ENCODE measurements at regions not wholly inside any gene's neighbourhood (a gene's known extent, or its start where the extent isn't known, plus 50 kb on each side); places are given as distances from the start of the nearest gene placed in this dataset.
A peak's percentile ranks its signal among the peaks of the same experiment; 100 is the strongest.

- no peak for DNase-seq
These were observed 55.2 kb upstream of the IL12B start for GRCh38 chr5:159385536-159385935.

- no peak for DNase-seq
These were observed 55.9 kb upstream of the IL12B start for GRCh38 chr5:159386028-159386711.

- no peak for DNase-seq
These were observed 62.6 kb upstream of the IL12B start for GRCh38 chr5:159392871-159393270.

DNA sequence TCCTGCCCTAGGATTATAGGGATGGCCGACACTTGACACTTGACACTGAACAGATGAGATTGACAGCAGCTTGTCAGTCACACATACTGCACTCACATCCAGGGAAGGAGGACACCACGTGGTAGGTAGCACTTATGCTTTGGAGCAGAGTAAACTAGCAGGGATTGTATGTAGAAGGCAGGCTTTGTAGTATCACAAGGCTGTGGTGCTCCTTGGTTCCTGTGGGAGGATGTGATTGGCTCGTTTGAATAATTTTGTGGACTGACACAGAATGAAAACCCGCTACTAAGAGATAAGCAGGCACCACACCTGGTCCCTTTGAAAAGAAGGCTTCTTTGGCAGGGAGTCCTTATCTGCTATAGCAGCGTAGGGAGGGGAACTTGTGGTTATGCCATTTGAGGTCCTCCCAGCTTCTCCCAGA, 63.6 kb upstream of the IL12B start:
- no peak for DNase-seq

- DNase-seq: no peak
These were observed 64.9 kb upstream of the IL12B start for GRCh38 chr5:159395202-159395601.

DNA sequence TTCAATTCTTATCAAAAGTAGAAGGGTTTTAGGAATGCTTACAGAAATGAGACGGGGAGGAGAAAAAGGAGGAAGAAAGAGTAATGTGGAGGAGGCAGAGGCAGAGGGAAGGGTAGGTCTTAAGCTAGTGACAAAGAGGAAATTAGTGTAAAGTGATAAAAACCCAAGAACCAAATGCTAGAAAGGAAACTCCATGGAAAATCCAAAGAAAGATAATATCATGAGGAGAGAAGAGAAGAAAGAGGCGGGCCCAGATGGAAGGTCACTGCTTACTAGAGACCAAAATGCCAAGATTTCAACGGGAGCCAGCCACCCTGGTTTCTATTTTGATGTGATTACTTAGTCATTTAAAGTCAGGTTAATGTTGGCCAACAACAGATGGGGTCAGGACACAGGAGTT, 68.6 kb upstream of the IL12B start:
- DNase-seq: no peak

GRCh38 chr5:159400476-159400875, 70.2 kb upstream of the IL12B start:
- no peak for DNase-seq

- DNase-seq: no peak
These were observed 72.0 kb upstream of the IL12B start for GRCh38 chr5:159402311-159402710.

DNA sequence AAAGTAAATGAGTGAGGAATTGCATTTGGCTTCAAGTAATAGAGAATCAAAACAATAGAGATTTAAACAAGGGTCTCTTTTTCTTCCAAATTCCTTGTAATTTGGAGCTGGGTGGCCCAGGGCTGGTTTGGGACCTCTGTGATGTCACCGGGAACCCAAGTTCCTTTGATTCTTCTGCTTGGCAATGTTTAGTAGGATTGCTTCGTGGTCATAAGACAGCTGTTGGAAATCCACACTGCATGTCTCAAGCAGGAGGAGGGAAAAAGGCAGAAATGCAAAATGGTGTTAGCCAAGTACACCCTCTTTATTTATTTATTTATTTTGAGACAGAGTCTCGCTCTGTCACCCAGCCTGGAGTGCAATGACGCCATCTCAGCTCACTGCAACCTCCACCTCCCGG, 72.6 kb upstream of the IL12B start:
- no peak for DNase-seq

DNA sequence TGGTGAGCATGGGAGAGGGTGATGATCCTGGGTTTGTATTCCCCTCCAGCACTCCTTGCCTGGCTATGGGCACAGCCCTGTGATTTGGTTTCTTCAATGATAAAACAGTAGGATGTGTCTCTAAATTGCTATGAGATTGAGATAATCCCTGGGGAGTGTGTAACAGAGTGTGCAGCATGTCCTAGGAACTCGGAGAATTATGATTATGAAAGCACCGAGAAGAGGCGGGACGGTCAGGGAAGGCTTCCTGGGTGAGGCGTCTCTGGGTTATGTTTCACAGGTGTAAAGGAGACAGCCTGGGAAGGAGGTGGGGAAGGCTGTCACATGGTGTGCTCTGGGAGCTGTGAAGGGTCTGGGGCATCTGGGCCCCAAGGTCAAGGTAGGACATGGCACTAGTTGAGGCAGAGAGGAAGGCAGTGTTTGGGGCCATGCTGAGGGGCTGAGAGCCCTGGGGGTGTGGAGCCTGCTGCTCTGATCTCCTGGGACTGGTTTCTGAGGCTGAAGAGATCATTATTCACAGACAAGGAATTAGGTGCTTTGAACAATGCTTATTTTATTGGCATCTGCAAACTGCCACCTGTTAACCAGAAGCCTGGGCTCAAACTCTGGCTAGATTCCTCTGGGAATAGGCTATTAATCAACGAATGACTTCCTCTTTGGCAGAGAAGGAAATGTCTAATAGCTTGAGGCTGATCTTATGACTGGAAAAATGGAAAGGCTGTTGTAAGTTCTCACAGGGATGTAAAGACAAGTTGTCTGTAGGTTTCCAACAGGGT, 73.8 kb upstream of the IL12B start:
- no peak for DNase-seq

DNA sequence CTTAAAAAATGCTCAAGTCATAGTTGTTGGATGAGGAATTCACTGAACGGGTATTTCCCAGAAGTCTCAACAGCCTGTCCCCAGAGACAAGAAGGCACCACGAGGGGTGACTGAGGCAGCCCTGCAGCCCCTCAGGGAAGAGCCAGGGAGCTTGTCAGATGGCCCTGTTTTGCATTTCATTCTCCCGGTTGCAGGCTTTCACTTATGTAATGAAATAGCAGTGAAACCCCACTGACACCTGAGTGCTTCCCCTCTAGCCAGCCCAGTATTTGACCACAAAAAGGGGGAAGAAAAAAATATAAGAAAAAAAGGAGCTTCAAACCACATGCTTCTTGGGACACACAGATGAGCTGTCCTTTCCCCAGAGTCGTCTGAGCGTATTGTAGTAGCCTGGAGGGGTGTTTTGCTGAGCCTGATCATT, 75.3 kb upstream of the IL12B start:
- DNase-seq: no peak

DNA sequence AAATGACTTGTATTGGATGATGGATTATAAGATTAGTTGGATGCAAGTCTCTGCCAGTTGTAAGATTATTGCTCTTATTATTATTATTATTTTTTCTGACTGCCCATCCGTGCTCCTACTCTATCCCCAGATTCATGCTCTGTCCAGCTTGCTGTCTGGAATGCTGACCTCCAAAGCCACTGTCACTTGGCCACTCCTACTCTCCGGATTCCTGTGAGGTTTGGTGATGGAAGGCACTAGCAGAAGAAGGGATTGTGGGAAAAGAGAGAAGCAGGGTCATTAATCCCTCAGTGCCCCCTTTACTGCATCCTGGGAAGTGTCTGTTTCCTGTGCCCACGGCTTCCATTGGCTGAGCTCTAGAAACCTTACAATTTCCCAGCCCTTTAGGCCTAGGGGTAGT, 76.3 kb upstream of the IL12B start:
- no peak for DNase-seq

DNA sequence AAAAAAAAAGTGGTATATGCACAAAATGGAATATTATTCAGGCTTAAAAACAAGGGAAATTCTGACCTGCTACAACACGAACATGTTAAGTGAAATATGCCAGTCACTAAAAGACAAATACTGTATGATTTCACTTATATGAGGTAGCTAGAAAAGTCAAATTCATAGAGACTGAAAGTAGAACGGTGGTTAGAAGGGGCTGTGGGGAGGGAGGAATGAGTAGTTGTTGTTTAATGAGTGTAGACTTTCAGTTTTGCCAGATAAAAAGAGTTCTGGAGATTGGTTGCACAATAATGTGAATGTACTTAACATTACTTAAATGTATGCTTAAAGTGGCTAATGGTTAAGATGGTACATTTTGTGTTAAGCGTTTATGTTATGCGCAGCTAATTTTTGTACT, 79.5 kb upstream of the IL12B start:
- peak; percentile 83 for DNase-seq

GRCh38 chr5:159410480-159410879, 80.2 kb upstream of the IL12B start:
- DNase-seq: no peak

DNA sequence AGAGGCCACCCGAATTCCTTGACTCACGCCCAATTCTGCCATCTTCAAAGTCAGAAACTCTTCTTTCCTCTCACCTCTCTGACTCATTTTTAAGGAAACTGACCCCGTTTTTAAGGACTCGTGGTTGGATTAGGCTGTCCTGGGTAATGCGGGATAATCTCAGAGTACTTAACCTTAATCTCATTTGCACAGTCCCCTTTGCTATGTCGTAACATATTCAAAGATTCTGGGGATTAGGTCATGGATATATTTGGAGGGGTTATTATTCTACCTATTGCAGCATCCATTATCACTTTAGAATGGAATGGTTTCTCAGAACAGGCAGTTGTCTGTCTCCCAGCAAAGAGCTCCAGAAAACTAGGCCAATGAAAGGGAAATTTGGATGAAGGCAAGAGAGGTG, 80.8 kb upstream of the IL12B start:
- DNase-seq: no peak

DNA sequence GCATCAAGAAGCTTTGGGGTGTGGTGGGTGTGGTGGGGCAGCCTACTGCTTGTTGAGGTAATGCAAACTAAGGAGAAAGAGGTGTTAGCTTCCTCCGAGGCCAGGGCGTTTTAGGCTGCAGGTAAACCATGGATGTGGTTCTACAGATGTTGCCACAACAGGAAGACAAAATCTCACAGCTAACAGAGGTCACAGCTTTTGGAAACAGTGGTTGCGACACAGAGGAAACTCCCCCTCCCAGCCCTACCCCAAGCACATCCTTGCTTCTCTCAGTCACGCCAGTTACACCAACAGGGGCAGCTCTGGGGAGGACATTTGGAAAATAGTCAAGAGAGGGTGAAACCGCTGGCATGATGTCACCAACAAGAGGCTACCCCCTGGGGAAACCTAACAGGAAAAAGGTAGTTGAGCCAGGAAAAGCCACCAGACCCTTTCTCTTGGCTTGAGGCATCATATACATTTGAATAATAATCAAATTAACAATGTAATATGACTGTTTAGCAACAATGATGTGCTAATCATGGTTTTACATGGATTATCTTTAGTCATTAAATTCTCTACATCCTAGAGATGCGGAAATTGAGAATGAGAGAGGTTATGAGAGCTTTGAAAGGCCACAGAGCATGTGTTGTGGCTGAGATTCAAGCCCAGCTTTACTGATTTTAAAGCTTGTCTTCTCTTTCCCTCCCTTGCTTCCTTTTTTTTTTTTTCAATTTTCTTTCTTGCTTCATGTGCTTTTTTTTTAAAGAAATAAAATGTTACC, 82.2 kb upstream of the IL12B start:
- peak; percentile 88 for DNase-seq

- DNase-seq: no peak
These were observed 83.7 kb upstream of the IL12B start for GRCh38 chr5:159414021-159414420.

GRCh38 chr5:159415301-159415937, 85.1 kb upstream of the IL12B start:
- DNase-seq: no peak

GRCh38 chr5:159416438-159416837, 86.2 kb upstream of the IL12B start:
- DNase-seq: no peak

DNA sequence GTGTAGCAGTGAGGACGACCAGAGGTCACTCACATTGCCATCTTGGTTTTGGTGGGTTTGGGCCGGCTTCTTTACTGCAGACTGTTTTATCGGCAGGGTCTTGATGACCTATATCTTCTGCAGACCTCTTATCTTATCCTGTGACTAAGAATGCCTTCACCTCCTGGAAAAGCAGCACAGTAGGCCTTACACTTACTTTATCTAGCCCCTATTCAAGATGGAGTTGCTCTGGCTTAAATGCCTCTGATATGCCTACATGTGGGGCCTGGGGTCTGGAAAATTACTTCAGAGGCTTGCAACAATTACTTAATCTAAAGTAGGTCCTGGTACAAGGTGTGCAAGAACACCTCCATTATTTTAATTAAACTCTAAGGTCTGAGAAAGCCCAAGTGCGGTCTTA, 86.9 kb upstream of the IL12B start:
- no peak for DNase-seq

DNA sequence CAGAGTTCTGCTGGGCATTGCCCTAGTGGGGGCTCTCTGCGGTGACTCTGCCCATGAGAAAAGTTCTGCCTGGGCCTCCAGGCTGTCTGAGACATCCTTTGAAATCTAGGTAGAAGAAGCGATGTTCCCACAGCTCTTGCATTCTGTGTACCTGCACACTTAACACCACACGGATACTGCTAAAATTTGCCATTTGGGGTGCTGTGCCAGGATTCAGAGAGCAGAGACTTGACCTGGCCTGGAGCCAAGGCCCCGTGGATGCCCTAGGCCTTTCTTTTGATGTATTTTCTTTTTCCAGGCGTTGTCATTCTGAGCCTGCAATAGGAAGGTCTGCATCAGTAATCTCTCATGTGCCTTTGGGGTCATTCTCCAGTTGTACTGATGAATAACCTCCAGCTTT, 89.3 kb upstream of the IL12B start:
- no peak for DNase-seq

GRCh38 chr5:159420940-159421339, 90.7 kb upstream of the IL12B start:
- DNase-seq: no peak

DNA sequence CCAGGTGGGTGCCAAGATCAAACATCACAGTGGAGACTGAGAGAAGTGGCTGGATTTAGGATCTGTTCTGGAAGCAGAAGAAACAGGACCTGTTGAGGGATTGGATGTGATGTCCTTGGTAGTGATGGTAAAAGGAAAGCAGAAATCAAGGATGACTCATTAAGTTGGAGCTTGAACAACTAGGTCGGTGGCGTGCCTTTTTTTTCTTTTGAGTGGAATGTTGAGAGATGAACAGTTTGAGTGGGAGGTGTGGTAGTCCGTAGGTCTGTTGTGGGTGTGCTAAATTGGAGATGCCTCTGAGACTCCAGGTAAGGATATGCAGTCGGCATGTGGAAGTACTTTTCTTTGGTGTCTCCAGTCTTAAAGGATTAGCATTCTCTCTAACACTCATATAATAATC, 92.1 kb upstream of the IL12B start:
- no peak for DNase-seq

Data from activated CD4-positive, alpha-beta T cell treated with anti-CD3 and anti-CD28 coated beads, Interleukin-2, amount 50 U/mL, for 16 hours (primary cell).